ENCODE measurements at regions not wholly inside any gene's neighbourhood (a gene's known extent, or its start where the extent isn't known, plus 50 kb on each side); places are given as distances from the start of the nearest gene placed in this dataset.
A peak's percentile ranks its signal among the peaks of the same experiment; 100 is the strongest.

GRCh38 chr1:5554111-5554510 is 438.1 kb downstream of the NPHP4 start:
- no peak for DNase-seq (ENCODE audit: low read depth in 4 of 4, low spot score in 3 of 4)

GRCh38 chr1:5552787-5553484 is 439.3 kb downstream of the NPHP4 start:
- no peak for DNase-seq (ENCODE audit: low read depth in 4 of 4, low spot score in 3 of 4)

DNA sequence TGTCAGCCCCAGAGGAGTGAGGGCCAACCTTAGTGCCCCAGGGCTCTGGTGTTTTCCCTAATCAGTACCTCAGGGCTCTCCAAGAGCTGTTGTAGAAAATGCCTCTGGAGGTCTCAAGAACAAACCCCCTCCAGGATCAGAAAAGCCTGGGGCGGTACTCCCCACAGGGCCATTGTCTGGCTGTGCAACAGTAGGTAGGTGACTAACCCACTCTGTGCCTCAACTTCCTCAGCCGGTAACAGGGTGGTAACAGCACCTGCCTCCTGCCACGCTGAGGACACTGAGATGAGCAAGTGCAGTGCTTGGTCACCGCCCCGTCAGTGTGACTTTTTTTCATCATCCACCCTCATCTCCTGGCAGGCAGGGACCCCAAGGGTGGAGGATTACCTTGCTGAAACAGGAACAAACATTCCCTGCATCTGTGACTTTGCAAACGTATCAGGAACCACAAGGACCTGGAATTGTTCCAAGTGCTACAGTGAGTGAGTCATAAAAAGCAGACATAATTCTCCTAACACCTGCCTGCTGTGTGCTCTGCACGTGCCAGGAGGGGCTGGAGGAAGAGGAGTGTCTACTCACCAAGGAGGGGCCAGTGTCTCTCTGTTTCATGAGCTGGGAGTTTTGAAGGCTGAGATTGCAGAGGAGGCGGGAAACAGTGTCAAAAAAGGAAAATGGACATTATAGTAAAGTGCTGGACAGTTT is 440.8 kb downstream of the NPHP4 start:
- peak in 2 of 4 donors; percentile 20 to 37 for DNase-seq (ENCODE audit: low read depth in 4 of 4, low spot score in 3 of 4)

- peak in 1 of 4 donors; percentile 37 for DNase-seq (ENCODE audit: low read depth in 4 of 4, low spot score in 3 of 4)
Measured at GRCh38 chr1:5548266-5548665, 444.0 kb downstream of the NPHP4 start.

DNA sequence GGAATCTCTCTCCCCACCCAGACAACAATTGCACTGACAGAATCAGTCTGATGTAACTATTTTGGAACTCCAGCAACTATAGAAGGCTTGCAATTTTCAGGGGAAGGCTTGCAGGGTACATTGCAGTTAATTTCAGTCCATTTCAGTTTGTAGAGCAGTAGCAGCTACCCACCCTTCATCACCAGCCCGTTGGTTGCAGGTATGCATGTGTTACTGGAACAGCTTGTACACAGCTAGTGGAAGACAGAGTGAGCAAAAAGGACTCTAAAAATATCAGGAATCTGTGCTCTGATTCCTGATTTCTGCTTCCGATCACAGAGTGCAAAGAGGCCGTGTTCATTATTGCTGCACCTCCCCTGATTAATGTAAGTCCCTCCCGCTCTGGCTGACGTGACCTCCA is 449.0 kb downstream of the NPHP4 start:
- no peak for DNase-seq (ENCODE audit: low read depth in 4 of 4, low spot score in 3 of 4)

DNA sequence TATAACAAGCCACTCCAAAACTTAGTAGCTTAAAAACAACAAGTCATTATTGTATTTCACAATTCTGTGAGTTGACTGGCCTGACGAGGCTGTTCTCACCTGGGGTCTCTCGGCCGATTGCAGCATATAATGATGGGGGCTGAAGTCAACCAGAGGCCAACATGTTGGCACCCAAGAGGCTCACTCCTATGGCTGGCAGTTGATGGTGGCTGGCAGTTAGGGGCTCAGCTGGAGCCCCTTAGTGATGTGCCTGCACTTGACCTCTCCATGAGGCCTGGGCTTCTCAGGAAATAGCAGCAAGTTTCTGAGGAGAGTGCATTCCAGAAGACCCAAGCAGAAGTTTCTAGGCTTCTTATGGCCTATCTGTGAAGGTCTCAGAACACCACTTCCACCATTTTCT is 459.4 kb downstream of the NPHP4 start:
- no peak for DNase-seq (ENCODE audit: low read depth in 4 of 4, low spot score in 3 of 4)

DNA sequence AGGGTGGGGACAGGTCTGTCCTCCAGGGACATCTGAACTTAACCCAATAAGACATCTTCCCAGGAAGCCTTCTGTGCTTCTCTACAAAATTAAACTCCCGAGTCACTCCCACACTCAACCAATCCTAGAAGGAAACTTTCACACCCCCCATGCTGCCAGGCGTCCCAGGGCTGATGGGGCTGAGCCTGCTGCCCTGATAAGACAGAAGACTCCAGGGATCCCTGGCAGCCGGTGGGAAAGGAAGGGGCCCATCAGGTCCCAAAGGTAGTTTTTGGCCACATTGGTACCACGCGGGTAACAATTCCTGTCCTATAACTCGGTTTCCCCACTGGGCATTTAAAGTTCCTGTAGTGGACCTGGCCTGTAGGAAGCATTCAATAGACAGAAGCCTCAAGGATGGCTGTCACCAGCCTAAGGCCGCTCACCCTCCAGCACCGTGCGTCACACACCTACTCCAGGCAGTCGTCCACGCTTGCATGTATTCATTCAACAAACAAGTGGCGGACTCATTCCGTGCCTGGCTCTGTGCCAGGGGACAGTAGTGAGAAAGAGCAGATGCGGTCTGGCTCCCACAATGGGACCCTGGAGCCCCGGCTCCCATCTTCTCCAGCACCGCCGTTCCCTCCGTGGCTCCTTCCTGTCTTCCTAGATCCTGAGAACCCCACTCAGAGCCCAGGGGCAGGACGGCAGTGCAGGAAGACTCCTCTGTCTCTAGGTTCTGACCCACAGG is 465.2 kb downstream of the NPHP4 start:
- no peak for DNase-seq (ENCODE audit: low read depth in 4 of 4, low spot score in 3 of 4)

GRCh38 chr1:5526385-5526750 is 465.9 kb downstream of the NPHP4 start:
- no peak for DNase-seq (ENCODE audit: low read depth in 4 of 4, low spot score in 3 of 4)

DNA sequence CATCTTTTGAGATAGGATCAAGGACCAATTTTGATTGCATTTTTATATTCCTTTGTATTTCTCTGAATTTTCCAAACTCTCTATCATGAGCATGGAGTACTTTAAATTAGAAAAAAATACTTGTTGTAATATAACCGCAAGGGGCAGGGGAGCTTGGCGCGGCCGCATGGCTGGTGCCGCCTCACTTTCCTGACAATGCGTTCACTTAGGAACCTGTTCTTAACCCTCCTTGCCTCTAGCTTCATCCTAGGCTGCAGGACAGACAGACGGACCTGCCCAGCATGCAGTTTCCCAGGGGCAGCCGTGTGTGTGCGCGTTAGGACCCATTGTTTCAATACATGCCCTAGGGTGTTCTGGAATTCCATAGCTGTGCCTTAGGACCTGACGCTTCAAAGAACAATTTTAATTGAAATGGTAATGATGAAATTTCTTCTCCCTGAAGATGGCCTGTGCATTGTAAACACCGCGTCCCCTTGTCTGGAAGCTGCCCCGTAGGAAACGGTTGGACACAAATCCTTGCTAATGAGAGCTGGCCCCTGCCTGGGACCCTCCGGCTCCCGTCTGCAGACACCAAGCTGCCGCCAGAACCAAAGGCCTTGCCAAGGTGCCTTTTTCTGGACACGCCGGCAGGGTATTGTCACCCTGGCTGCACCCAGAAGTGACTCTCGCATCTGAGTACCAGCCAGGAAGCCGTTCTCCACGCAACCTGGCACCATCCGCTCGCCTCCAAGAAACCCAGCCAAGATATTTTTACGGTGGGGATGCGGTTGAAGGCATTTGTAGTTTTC is 466.4 kb downstream of the NPHP4 start:
- DNase-seq (ENCODE audit: low read depth in 4 of 4, low spot score in 3 of 4), result no peak

DNA sequence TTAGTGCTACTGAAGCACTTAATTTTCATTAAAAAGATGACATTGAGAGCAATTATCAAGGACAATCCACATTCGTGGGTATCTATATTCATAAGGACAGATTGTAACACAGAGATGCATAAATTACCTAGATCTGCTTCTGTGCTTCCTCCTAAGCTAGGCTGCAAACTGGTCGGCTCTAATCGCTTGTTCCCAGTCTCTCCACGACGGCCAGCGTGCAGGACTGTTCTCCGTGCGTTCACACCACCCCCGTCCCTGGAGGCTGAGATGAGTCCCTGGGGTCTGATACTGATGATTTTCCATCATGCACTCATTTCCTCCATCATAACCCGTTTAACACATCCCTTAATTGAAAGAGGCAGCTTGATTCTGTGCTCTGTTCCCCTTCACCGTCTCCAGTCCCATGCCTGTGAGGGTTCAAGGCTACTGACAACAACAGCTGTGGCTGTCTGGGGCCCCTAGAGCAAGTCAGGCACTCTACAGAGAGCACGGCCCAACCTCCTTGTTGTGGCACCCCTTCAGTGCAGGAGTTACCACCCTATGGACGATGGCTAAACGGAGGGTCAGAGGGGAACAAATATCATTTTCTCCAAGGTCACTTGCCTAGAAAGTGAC is 469.6 kb downstream of the NPHP4 start:
- no peak for DNase-seq (ENCODE audit: low read depth in 4 of 4, low spot score in 3 of 4)

GRCh38 chr1:5519366-5520135 is 472.7 kb downstream of the NPHP4 start:
- DNase-seq (ENCODE audit: low read depth in 4 of 4, low spot score in 3 of 4), result no peak

- DNase-seq (ENCODE audit: low read depth in 4 of 4, low spot score in 3 of 4), result no peak
Measured at GRCh38 chr1:5516756-5517155, 475.5 kb downstream of the NPHP4 start.

GRCh38 chr1:5515501-5515900 is 476.7 kb downstream of the NPHP4 start:
- no peak for DNase-seq (ENCODE audit: low read depth in 4 of 4, low spot score in 3 of 4)

GRCh38 chr1:5514527-5515183 is 477.6 kb downstream of the NPHP4 start:
- DNase-seq (ENCODE audit: low read depth in 4 of 4, low spot score in 3 of 4), result peak in 2 of 4 donors; percentile 19 to 22

DNA sequence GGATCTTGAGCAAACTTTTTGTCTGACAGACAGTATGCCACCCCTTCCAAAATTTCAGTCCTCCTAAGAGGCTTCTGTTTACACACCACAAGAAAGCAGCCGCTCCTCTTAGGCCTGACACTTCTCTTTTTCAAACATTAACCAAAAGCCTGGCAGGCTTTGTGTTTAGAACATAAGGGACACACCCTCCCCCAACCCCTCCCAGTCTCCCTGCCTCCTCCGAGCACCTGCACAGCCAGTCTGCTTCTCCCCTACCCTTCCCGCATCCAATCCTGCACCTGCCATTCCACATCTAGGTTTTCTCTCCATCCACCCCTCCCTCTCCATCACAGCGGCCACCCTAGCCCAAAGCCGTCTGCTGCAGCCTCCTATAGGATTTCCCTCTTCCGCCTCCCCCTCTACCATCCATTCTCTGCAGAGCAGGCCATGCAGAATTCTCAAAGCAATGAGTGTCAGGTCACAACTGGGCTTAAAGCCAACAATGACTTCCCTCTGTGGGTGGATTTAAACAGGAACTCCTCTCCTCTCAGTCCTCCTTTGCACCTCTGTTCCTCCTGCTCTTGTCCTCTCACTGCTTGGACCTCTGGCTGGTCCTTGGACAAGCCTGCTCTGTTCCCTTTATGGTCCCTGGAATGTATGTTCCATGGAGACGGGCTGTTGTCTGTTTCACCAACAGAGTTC is 478.2 kb downstream of the NPHP4 start:
- DNase-seq (ENCODE audit: low read depth in 4 of 4, low spot score in 3 of 4), result peak in 3 of 4 donors; percentile 6 to 39 (median 8)

GRCh38 chr1:5513179-5513578 is 479.0 kb downstream of the NPHP4 start:
- no peak for DNase-seq (ENCODE audit: low read depth in 4 of 4, low spot score in 3 of 4)

GRCh38 chr1:5511381-5512097 is 480.7 kb downstream of the NPHP4 start:
- no peak for DNase-seq (ENCODE audit: low read depth in 4 of 4, low spot score in 3 of 4)

All from left renal pelvis (tissue), 4 donors.